HUES6 (cell line): ENCODE measurements at regions not wholly inside any gene's neighbourhood (a gene's known extent, or its start where the extent isn't known, plus 50 kb on each side); places are given as distances from the start of the nearest gene placed in this dataset.

Experiments used
- H3K27ac ChIP-seq: 2 replicates; pipeline ENCODE4 v1.7.0; 2013; ENCODE audit warnings: low read depth, mild to moderate bottlenecking, low read length, inconsistent platforms
- H3K27me3 ChIP-seq: 2 replicates; pipeline ENCODE4 v1.6.1; 2013; ENCODE audit warnings: low read length; ENCODE audit not compliant: control insufficient read depth, insufficient read depth
- H3K36me3 ChIP-seq: 2 replicates; pipeline ENCODE4 v1.6.1; 2013; ENCODE audit warnings: low read length; ENCODE audit not compliant: control insufficient read depth, insufficient read depth
- H3K4me1 ChIP-seq: 2 replicates; pipeline ENCODE4 v1.6.1; 2013; ENCODE audit warnings: low read length; ENCODE audit not compliant: control insufficient read depth, insufficient read depth
- H3K4me3 ChIP-seq: 2 replicates; pipeline ENCODE4 v1.5.1; 2013; ENCODE audit warnings: low read depth, low read length
- H3K9ac ChIP-seq: one replicate; pipeline ENCODE4 v1.6.1; 2013; ENCODE audit warnings: mild to moderate bottlenecking, low read length
- H3K9me3 ChIP-seq: 2 replicates; pipeline ENCODE4 v1.6.1; 2013; ENCODE audit warnings: low read depth, low read length; ENCODE audit not compliant: control insufficient read depth, insufficient read depth

- H3K9me3 ChIP-seq, result no peaks in the 10 kb centered on the region
- H3K4me3 ChIP-seq, result no peak overlapping the region
- H3K27me3 ChIP-seq, result peaks cover 4% of the 10 kb centered on the region; the same call in 1 of the 2 replicates
- no peaks in the 10 kb centered on the region for H3K36me3 ChIP-seq
- H3K9ac ChIP-seq, result no peak overlapping the region
- H3K4me1 ChIP-seq, result no peaks in the 10 kb centered on the region
- no peak overlapping the region for H3K27ac ChIP-seq
Observed at GRCh38 chr11:134689886-134690285, 277.8 kb upstream of the B3GAT1 start.

- H3K9ac ChIP-seq, result no peak overlapping the region
- H3K27ac ChIP-seq, result no peak overlapping the region
- no peak overlapping the region for H3K4me3 ChIP-seq
- H3K4me1 ChIP-seq, result no peaks in the 10 kb centered on the region
- no peaks in the 10 kb centered on the region for H3K9me3 ChIP-seq
- peaks cover 5% of the 10 kb centered on the region; the same call in 1 of the 2 replicates for H3K27me3 ChIP-seq
- H3K36me3 ChIP-seq, result no peaks in the 10 kb centered on the region
Observed at GRCh38 chr11:134687548-134687947, 275.5 kb upstream of the B3GAT1 start.

- Histone ChIP-seq H3K4me1 (no peaks in the 10 kb centered on the region), H3K27ac (no peak overlapping the region), H3K9me3 (no peaks in the 10 kb centered on the region)
Observed at GRCh38 chr11:134686460-134687061, 274.5 kb upstream of the B3GAT1 start.

GRCh38 chr11:134685793-134686380 is 273.8 kb upstream of the B3GAT1 start:
- no peak overlapping the region for H3K9ac ChIP-seq
- no peaks in the 10 kb centered on the region for H3K4me1 ChIP-seq
- H3K4me3 ChIP-seq, result no peak overlapping the region
- H3K27ac ChIP-seq, result no peak overlapping the region
- H3K36me3 ChIP-seq, result no peaks in the 10 kb centered on the region
- H3K9me3 ChIP-seq, result no peaks in the 10 kb centered on the region
- H3K27me3 ChIP-seq, result peaks cover 5% of the 10 kb centered on the region; the same call in 1 of the 2 replicates

More at GRCh38 chr11:134686460-134687061, 274.5 kb upstream of the B3GAT1 start:
- H3K36me3 ChIP-seq, result no peaks in the 10 kb centered on the region
- H3K9ac ChIP-seq, result no peak overlapping the region
- H3K27me3 ChIP-seq, result peaks cover 5% of the 10 kb centered on the region; the same call in 1 of the 2 replicates
- H3K4me3 ChIP-seq, result no peak overlapping the region

- Histone ChIP-seq H3K4me3 (no peak overlapping the region), H3K9me3 (no peaks in the 10 kb centered on the region), H3K36me3 (no peaks in the 10 kb centered on the region), H3K4me1 (no peaks in the 10 kb centered on the region), H3K27me3 (peaks cover 5% of the 10 kb centered on the region; the same call in 1 of the 2 replicates), H3K27ac (no peak overlapping the region), H3K9ac (no peak overlapping the region)
Observed at GRCh38 chr11:134684576-134684975, 272.5 kb upstream of the B3GAT1 start.

GRCh38 chr11:134683860-134684259 is 271.8 kb upstream of the B3GAT1 start:
- H3K27ac ChIP-seq, result no peak overlapping the region
- H3K4me1 ChIP-seq, result no peaks in the 10 kb centered on the region
- no peaks in the 10 kb centered on the region for H3K36me3 ChIP-seq
- 0 out of 2 replicates have a peak, but pooled peaks cover 2% of the 10 kb centered on the region for H3K27me3 ChIP-seq
- H3K4me3 ChIP-seq, result no peak overlapping the region
- no peaks in the 10 kb centered on the region for H3K9me3 ChIP-seq
- no peak overlapping the region for H3K9ac ChIP-seq

GRCh38 chr11:134682577-134682976 is 270.5 kb upstream of the B3GAT1 start:
- H3K36me3 ChIP-seq, result no peaks in the 10 kb centered on the region
- H3K9ac ChIP-seq, result no peak overlapping the region
- no peaks in the 10 kb centered on the region for H3K4me1 ChIP-seq
- no peak overlapping the region for H3K27ac ChIP-seq
- no peaks in the 10 kb centered on the region for H3K9me3 ChIP-seq
- H3K4me3 ChIP-seq, result no peak overlapping the region
- 0 out of 2 replicates have a peak, but pooled peaks cover 2% of the 10 kb centered on the region for H3K27me3 ChIP-seq

- no peak overlapping the region for H3K27ac ChIP-seq
- no peak overlapping the region for H3K4me3 ChIP-seq
- H3K4me1 ChIP-seq, result no peaks in the 10 kb centered on the region
- H3K36me3 ChIP-seq, result no peaks in the 10 kb centered on the region
- no peak overlapping the region for H3K9ac ChIP-seq
- H3K9me3 ChIP-seq, result no peaks in the 10 kb centered on the region
- no peaks in the 10 kb centered on the region for H3K27me3 ChIP-seq
Observed at GRCh38 chr11:134679592-134679991, 267.6 kb upstream of the B3GAT1 start.

GRCh38 chr11:134678744-134679143 is 266.7 kb upstream of the B3GAT1 start:
- H3K9ac ChIP-seq, result no peak overlapping the region
- no peaks in the 10 kb centered on the region for H3K36me3 ChIP-seq
- H3K27me3 ChIP-seq, result no peaks in the 10 kb centered on the region
- H3K4me3 ChIP-seq, result no peak overlapping the region
- H3K9me3 ChIP-seq, result no peaks in the 10 kb centered on the region
- no peak overlapping the region for H3K27ac ChIP-seq
- no peaks in the 10 kb centered on the region for H3K4me1 ChIP-seq

- Histone ChIP-seq H3K27ac (no peak overlapping the region), H3K4me3 (no peak overlapping the region), H3K9me3 (no peaks in the 10 kb centered on the region), H3K27me3 (no peaks in the 10 kb centered on the region), H3K9ac (no peak overlapping the region), H3K4me1 (no peaks in the 10 kb centered on the region), H3K36me3 (no peaks in the 10 kb centered on the region)
Observed at GRCh38 chr11:134677891-134678551, 266.0 kb upstream of the B3GAT1 start.

GRCh38 chr11:134677397-134677822 is 265.4 kb upstream of the B3GAT1 start:
- no peaks in the 10 kb centered on the region for H3K4me1 ChIP-seq
- no peaks in the 10 kb centered on the region for H3K27me3 ChIP-seq
- H3K9ac ChIP-seq, result no peak overlapping the region
- no peak overlapping the region for H3K27ac ChIP-seq
- no peaks in the 10 kb centered on the region for H3K9me3 ChIP-seq
- no peaks in the 10 kb centered on the region for H3K36me3 ChIP-seq
- no peak overlapping the region for H3K4me3 ChIP-seq
